ENCODE measurements at regions not wholly inside any gene's neighbourhood (a gene's known extent, or its start where the extent isn't known, plus 50 kb on each side); places are given as distances from the start of the nearest gene placed in this dataset.
"Not testable (repeated sequence)": the region's sequence is repeated elsewhere in the genome, so short reads cannot be mapped to it uniquely, and the experiment has no call there.

- no peaks in the 10 kb centered on the region for H3K36me3 Mint-ChIP-seq (ENCODE audit: low read depth)
- no peaks in the 10 kb centered on the region for H3K4me1 Mint-ChIP-seq (ENCODE audit: low read depth)
- H3K9me3 Mint-ChIP-seq = no peaks in the 10 kb centered on the region
- no peaks in the 10 kb centered on the region for H3K27me3 Mint-ChIP-seq (ENCODE audit: insufficient read depth)
- H3K4me3 Mint-ChIP-seq = no peak overlapping the region
- no peak for DNase-seq (ENCODE audit: low spot score)
- intact Hi-C loops (cut with micrococcal nuclease) = no loop called here
- H3K27ac Mint-ChIP-seq = no peak overlapping the region
Observed at GRCh38 chr4:138450546-138451275, 208.6 kb upstream of the SLC7A11 start.

DNA sequence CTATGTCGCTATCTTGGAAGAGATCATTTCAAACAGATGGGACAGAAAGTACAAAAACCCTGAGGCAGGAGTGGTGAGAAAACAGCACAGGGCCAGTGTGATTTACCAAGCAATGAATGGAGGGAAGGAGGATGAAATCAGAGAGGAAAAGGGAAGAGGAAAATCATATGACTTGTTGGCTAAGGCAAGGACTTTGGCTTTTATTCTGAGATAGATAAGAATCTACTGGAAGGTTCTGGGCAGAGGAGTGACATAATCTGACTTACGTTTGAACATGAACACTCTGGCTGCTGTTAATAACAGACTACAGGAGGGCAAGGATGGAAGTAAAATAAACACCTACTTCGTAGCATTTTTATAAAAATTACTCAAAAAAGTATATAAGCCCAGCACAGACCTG lies 207.8 kb upstream of the SLC7A11 start:
- no peaks in the 10 kb centered on the region for H3K27me3 Mint-ChIP-seq (ENCODE audit: insufficient read depth)
- no peak overlapping the region for H3K27ac Mint-ChIP-seq
- H3K4me3 Mint-ChIP-seq = no peak overlapping the region
- intact Hi-C loops (cut with micrococcal nuclease) = no loop called here
- DNase-seq (ENCODE audit: low spot score) = no peak
- H3K4me1 Mint-ChIP-seq (ENCODE audit: low read depth) = no peaks in the 10 kb centered on the region
- H3K9me3 Mint-ChIP-seq = no peaks in the 10 kb centered on the region
- no peaks in the 10 kb centered on the region for H3K36me3 Mint-ChIP-seq (ENCODE audit: low read depth)

GRCh38 chr4:138448169-138448568 lies 206.0 kb upstream of the SLC7A11 start:
- no peak for DNase-seq (ENCODE audit: low spot score)
- Mint-ChIP-seq H3K4me3 (no peak overlapping the region), H3K27ac (no peak overlapping the region), H3K27me3 (ENCODE audit: insufficient read depth) (no peaks in the 10 kb centered on the region), H3K36me3 (ENCODE audit: low read depth) (no peaks in the 10 kb centered on the region), H3K9me3 (no peaks in the 10 kb centered on the region), H3K4me1 (ENCODE audit: low read depth) (no peaks in the 10 kb centered on the region)
- intact Hi-C loops (cut with micrococcal nuclease) = no loop called here

DNA sequence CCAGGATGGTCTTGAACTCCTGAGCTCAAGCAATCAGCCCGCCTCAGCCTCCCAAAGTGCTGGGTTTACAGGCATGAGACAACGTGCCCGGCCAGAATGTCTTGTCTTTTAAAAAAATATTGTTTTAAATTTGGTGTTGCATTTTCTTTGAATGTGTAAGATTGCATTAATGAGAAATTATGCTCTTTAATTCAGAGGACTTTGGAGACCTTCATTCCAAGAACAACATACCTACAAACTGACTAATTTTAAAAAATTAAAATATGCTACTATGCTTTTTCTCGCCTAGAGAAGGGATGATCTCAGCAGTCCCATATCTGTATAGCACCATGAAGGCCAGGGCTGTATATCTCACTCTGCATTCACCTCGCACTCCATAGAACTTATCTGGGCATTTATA lies 204.3 kb upstream of the SLC7A11 start:
- DNase-seq (ENCODE audit: low spot score) = no peak
- H3K9me3 Mint-ChIP-seq = no peaks in the 10 kb centered on the region
- H3K27ac Mint-ChIP-seq = no peak overlapping the region
- no peak overlapping the region for H3K4me3 Mint-ChIP-seq
- intact Hi-C loops (cut with micrococcal nuclease) = no loop called here
- H3K36me3 Mint-ChIP-seq (ENCODE audit: low read depth) = no peaks in the 10 kb centered on the region
- H3K27me3 Mint-ChIP-seq (ENCODE audit: insufficient read depth) = no peaks in the 10 kb centered on the region
- H3K4me1 Mint-ChIP-seq (ENCODE audit: low read depth) = no peaks in the 10 kb centered on the region

DNA sequence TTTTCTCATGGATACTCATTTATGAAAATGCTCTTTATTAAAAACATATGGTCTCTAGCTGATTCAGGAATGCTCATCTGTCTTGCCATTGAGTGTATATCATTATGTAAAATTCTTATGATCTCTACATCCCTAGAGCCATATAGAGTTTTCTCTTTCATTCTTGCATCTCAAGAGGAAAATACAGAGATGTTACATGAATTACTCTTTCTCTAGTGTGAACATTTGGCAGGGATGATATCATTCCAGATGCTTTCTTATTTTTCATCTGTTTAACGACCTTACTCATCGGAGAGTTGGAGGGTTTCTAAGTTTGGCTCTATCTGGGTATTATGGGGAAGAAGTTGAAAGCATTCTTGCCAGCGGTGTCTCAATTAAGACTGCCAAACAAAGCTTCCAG lies 202.9 kb upstream of the SLC7A11 start:
- intact Hi-C loops (cut with micrococcal nuclease) = no loop called here

DNA sequence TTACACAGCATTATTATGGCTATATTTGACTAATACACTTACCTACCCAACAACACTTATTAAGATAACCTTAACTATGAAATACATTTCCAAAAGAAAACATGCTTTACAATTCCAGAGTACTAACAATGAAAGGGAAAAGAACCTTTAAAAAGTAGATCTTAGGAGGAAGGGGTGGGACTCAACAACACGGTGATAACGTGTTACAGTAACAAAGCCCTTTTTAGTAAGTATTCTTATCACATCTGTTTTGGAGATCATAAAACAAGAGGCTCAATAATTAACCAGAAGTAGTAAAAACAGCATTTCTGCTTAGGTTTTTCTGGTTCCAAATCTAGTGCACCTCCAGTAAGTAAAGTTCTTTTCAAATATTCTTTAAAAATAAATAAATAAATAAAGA lies 202.1 kb upstream of the SLC7A11 start:
- H3K4me3 Mint-ChIP-seq = no peak overlapping the region
- intact Hi-C loops (cut with micrococcal nuclease) = no loop called here

More for the DNA sequence above, 202.9 kb upstream of the SLC7A11 start:
- Mint-ChIP-seq H3K4me3 (no peak overlapping the region), H3K9me3 (no peaks in the 10 kb centered on the region), H3K4me1 (ENCODE audit: low read depth) (no peaks in the 10 kb centered on the region), H3K27ac (no peak overlapping the region), H3K27me3 (ENCODE audit: insufficient read depth) (no peaks in the 10 kb centered on the region), H3K36me3 (ENCODE audit: low read depth) (no peaks in the 10 kb centered on the region)
- no peak for DNase-seq (ENCODE audit: low spot score)

GRCh38 chr4:138439143-138439581 lies 197.0 kb upstream of the SLC7A11 start:
- H3K27ac Mint-ChIP-seq = no peak overlapping the region
- no peaks in the 10 kb centered on the region for H3K27me3 Mint-ChIP-seq (ENCODE audit: insufficient read depth)

More for the DNA sequence above, 202.1 kb upstream of the SLC7A11 start:
- Mint-ChIP-seq H3K27me3 (ENCODE audit: insufficient read depth) (no peaks in the 10 kb centered on the region), H3K36me3 (ENCODE audit: low read depth) (no peaks in the 10 kb centered on the region), H3K4me1 (ENCODE audit: low read depth) (no peaks in the 10 kb centered on the region), H3K27ac (no peak overlapping the region), H3K9me3 (no peaks in the 10 kb centered on the region)
- DNase-seq (ENCODE audit: low spot score) = no peak

GRCh38 chr4:138438608-138439007 lies 196.5 kb upstream of the SLC7A11 start:
- no peaks in the 10 kb centered on the region for H3K4me1 Mint-ChIP-seq (ENCODE audit: low read depth)
- no peak for DNase-seq (ENCODE audit: low spot score)
- no peak overlapping the region for H3K4me3 Mint-ChIP-seq
- no peaks in the 10 kb centered on the region for H3K36me3 Mint-ChIP-seq (ENCODE audit: low read depth)
- no peak overlapping the region for H3K27ac Mint-ChIP-seq
- H3K27me3 Mint-ChIP-seq (ENCODE audit: insufficient read depth) = no peaks in the 10 kb centered on the region
- intact Hi-C loops (cut with micrococcal nuclease) = no loop called here
- no peaks in the 10 kb centered on the region for H3K9me3 Mint-ChIP-seq

More at GRCh38 chr4:138439143-138439581, 197.0 kb upstream of the SLC7A11 start:
- Mint-ChIP-seq H3K4me3 (no peak overlapping the region), H3K36me3 (ENCODE audit: low read depth) (no peaks in the 10 kb centered on the region), H3K9me3 (no peaks in the 10 kb centered on the region), H3K4me1 (ENCODE audit: low read depth) (no peaks in the 10 kb centered on the region)
- DNase-seq (ENCODE audit: low spot score) = no peak
- intact Hi-C loops (cut with micrococcal nuclease) = no loop called here

- Mint-ChIP-seq H3K9me3 (no peaks in the 10 kb centered on the region), H3K36me3 (ENCODE audit: low read depth) (no peaks in the 10 kb centered on the region), H3K27me3 (ENCODE audit: insufficient read depth) (no peaks in the 10 kb centered on the region), H3K4me3 (no peak overlapping the region), H3K4me1 (ENCODE audit: low read depth) (no peaks in the 10 kb centered on the region), H3K27ac (no peak overlapping the region)
- intact Hi-C loops (cut with micrococcal nuclease) = no loop called here
- no peak for DNase-seq (ENCODE audit: low spot score)
Observed at GRCh38 chr4:138437263-138437851, 195.2 kb upstream of the SLC7A11 start.

GRCh38 chr4:138435733-138436132 lies 193.6 kb upstream of the SLC7A11 start:
- H3K36me3 Mint-ChIP-seq (ENCODE audit: low read depth); DNase-seq (ENCODE audit: low spot score); intact Hi-C loops (cut with micrococcal nuclease); H3K9me3 Mint-ChIP-seq; H3K4me3 Mint-ChIP-seq; H3K27me3 Mint-ChIP-seq (ENCODE audit: insufficient read depth); H3K27ac Mint-ChIP-seq; H3K4me1 Mint-ChIP-seq (ENCODE audit: low read depth): not testable (repeated sequence)

- H3K9me3 Mint-ChIP-seq; H3K4me1 Mint-ChIP-seq (ENCODE audit: low read depth); DNase-seq (ENCODE audit: low spot score): not testable (repeated sequence)
Observed at GRCh38 chr4:138435046-138435445, 192.9 kb upstream of the SLC7A11 start.

GRCh38 chr4:138428611-138429010 lies 186.5 kb upstream of the SLC7A11 start:
- H3K27ac Mint-ChIP-seq = no peak overlapping the region
- no peaks in the 10 kb centered on the region for H3K4me1 Mint-ChIP-seq (ENCODE audit: low read depth)
- no peaks in the 10 kb centered on the region for H3K9me3 Mint-ChIP-seq
- H3K36me3 Mint-ChIP-seq (ENCODE audit: low read depth) = no peaks in the 10 kb centered on the region
- no peak overlapping the region for H3K4me3 Mint-ChIP-seq
- no peak for DNase-seq (ENCODE audit: low spot score)
- intact Hi-C loops (cut with micrococcal nuclease) = no loop called here
- no peaks in the 10 kb centered on the region for H3K27me3 Mint-ChIP-seq (ENCODE audit: insufficient read depth)

More at GRCh38 chr4:138435046-138435445, 192.9 kb upstream of the SLC7A11 start:
- H3K4me3 Mint-ChIP-seq; H3K27ac Mint-ChIP-seq; intact Hi-C loops (cut with micrococcal nuclease); H3K27me3 Mint-ChIP-seq (ENCODE audit: insufficient read depth); H3K36me3 Mint-ChIP-seq (ENCODE audit: low read depth): not testable (repeated sequence)

DNA sequence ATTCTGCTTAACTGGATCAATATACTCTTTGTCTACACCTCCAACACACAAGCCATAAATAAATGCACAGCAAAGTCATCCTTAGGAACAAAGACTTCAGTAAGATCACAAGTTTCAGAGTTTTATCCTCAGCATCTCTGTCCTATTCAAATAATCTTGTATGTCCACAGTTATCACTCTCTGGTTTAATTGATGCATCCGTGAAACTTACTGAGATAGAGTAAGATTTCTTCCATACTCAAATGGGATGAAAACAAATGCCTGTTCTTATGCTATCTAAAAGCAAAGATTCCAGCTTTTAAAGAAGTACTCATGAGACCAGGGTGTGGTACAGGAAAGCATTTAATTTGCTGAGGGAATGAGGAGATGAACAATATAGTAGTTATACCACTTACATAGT lies 184.6 kb upstream of the SLC7A11 start:
- DNase-seq (ENCODE audit: low spot score) = no peak
- intact Hi-C loops (cut with micrococcal nuclease) = no loop called here
- Mint-ChIP-seq H3K36me3 (ENCODE audit: low read depth) (no peaks in the 10 kb centered on the region), H3K4me3 (no peak overlapping the region), H3K9me3 (no peaks in the 10 kb centered on the region), H3K27me3 (ENCODE audit: insufficient read depth) (no peaks in the 10 kb centered on the region), H3K27ac (no peak overlapping the region), H3K4me1 (ENCODE audit: low read depth) (no peaks in the 10 kb centered on the region)

Measured in activated T-helper 1 cell treated with anti-CD3 and anti-CD28 coated beads, Interleukin-12 subunit alpha, Interleukin-12 subunit beta, Interleukin-2, Interleukin-4 antibody, amounts not matched to agents 30 ng/mL and 10 ng/mL and 1 ng/mL, durations not matched to agents 14 hours and 24 hours and 36 hours (primary cell).